SKM-1 (cell line): ENCODE measurements at regions not wholly inside any gene's neighbourhood (a gene's known extent, or its start where the extent isn't known, plus 50 kb on each side); places are given as distances from the start of the nearest gene placed in this dataset.

Experiments used
- DNase-seq: peaks from one replicate; lab custom pipeline; 2025; ENCODE audit not compliant: unreplicated experiment; lab: John Stamatoyannopoulos, UW

DNA sequence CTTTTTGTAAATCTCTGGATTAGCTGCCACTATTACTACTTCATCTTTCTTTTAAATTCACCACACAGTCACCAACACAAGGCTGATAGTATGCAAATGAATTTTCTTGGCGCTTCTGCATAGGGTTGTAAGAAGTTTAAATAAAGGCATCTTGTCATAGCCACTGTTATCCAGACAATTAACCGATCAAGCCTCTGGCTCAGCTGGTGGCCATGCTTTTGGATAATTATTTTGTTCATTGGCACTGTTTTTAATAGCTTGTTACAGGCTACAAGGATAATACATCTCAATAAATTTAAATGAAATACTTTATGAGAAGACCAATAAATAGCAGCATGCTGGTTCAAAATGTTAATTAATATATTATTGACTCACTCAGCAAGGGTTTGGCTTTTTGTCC lies 1261.0 kb downstream of the FAM181B start:
- DNase-seq: no peak

DNA sequence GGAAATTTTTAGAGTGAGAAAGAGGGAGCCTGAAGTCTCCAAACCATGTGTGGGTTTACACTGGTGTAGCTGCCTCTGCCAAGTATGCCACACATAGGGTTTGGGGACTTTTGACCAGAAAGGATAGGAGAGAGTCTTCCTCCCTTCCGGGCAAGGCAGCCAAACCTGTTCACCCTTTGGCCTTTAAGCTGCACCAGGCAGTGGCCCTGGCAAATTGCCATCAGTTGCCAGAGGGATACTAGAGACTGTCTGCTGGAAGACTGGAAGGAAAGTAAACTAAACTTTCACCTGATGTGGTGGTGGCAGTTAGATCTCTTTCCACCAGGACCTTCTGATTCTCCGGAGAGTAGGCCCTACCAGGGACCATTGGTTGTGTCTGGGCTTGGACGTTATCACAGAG lies 1263.2 kb downstream of the FAM181B start:
- no peak for DNase-seq

DNA sequence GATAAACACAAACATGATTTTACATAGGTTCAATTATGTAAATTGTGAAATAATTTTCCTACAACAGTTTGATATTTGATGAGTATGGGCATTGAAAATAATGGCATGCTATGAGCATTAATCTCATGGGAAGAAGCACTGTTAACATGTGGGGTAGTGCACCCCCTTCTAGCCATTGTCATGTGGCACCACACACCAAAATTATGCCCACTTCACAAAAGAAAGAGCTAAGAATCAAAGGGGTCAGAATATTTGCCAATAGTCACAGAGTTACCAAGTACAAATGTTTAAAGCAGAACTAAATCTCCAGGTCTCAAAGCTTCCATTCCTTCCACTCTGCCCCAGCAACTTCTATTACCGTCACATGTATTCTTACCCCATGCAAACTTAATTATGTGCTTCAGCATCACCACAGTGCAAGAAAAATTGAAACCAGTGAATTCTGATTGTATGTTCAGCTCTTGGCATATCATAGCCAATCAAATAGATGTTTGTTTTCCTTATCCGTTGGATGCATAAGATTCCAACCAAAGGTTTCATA lies 1273.8 kb downstream of the FAM181B start:
- no peak for DNase-seq

DNA sequence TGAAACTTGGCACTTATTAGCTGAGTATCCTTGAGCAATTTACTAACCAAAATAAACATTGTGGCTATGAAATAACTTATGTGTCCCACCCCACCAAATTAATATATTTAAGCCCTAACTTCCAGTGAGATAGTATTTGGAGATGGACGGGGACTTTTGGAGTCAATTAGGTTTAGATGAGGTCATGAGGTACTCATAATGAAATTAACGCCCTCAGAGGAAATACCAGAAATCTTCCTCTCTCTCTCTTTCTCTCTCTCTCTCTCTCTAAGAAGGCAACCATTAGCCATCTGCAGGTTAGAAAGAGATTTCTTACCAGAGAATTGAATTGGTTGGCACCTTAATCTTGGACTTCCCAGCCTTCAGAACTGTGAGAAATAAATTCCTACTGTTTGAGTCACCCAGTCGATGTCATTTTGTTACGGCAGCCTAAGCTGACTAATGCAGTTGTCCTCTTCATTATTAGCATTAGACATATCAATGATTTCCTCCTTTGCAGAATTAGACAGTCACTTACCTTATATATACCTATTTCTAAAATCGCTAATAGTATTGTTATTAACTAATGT lies 1284.0 kb downstream of the FAM181B start:
- no peak for DNase-seq

DNA sequence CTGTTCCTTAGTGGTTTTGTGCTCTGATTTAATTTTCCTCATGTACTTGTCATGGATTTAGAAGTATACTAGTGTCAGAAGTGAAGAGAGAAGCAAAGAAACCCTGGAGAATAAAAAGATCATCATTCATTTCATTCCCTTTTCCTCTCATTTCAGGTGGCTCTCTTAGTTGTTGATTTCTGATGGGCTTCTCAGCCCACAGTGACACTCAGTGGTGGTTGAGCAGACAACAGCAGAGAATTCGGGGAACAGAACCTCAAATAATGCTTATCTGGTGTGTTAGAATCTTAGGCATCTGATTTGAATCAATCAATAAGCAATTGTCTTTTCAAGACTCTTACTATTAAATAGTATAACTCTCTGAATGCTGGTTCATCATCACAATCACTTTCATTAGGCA lies 1289.4 kb downstream of the FAM181B start:
- DNase-seq: no peak

DNA sequence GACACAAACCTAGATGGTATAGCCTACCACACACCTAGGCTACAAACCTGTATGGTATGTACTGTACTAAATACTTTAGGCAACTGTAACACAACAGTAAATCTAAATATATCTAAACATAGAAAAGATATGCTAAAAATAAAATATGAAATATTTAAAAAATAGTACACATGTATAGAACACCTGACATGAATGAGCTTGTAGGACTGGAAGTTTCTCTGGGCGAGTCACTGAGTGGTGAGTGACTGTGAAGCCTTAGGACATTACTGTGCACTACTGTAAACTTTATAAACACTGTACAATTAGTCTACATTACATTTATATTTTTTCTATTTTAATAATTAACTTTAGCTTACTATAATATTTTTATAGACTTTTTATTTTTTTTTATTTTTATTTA lies 1301.3 kb downstream of the FAM181B start:
- DNase-seq: no peak

DNA sequence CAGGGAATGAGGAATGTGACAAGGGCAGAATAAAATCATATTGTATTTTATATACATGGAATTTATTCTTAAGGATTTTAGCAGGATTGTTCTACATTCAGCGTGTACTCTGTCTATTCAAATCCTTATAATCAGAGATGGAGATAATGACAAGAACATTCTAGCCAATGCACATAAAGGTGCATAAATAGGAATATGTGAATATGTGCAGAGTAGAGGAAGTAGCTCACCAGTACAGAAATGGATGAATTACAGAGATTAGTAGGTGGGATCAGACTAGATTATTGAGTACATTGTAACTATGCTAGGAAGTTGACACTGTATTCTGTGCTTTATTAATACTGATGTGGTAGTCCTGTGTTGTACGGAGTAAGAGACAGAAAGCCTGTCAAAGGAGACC lies 1308.8 kb downstream of the FAM181B start:
- DNase-seq: no peak

DNA sequence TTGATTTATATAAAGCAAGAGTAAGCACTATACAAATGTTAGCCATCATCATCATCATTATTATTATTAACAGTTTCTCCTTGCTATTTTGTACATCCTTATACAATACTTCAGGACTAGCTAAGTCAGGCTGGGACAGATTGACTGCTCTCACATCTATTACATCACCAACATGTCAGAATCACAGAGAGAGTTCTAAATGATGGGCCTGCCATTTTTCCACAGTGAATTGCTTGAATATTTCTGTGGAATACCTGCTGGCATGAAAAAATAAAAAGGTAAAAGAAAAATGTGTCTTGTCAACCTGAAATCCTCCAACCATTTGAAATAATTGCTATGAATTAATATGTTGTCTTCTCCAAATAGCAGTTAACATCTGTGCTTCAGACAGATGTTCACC lies 1311.3 kb downstream of the FAM181B start:
- no peak for DNase-seq

DNA sequence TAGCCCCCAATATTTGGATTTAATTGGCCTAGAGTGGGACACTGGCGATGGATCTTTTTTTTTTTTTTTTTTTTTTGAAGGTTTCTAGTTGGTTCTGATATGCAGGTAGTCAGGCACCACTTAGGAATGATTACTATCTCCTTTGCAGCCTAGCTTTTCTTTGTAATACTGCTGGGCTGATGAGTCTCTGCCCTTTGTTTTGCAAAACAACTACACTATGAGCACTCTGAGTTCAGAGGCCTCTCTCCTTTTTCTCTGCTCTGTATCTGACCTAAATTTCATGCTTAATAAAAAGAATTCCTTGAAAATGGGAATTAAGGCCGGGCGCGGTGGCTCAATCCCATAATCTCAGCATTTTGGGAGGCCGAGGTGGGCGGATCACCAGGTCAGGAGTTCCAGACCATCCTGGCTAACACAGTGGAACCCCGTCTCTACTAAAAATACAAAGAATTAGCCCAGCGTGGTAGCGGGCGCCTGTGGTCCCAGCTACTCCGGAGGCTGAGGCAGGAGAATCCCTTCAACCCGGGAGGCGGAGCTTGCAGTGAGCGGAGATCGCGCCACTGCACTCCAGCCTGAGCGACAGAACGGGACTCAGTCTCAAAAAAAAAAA lies 1312.3 kb downstream of the FAM181B start:
- DNase-seq: no peak

DNA sequence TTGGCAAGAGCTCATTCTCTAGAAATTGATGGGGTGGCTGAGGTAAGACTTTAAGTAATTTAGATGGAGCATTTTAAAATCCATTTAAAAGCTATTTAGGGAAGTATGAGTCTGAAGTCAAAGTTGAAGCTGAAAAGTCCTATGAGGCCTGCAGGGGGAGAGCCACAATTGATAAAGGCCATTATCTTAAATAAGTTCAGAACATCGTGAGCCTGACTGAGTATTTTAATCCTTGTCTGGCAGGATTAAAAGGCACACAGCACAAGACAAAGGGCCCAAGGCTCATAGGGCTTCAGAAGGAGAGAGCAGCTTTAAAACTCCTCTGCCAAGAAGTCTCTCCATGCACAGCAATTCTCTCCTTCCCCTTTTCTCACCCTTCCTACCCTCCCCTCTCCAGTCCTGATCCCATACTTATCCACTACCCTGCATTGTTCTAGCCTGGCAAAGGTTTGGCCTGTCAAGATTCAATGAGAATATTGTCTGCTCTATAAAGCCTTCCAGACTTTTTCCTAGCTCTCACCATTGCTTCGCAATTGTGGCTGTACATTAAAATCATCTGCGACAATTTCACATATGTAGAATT lies 1312.9 kb downstream of the FAM181B start:
- DNase-seq: no peak

DNA sequence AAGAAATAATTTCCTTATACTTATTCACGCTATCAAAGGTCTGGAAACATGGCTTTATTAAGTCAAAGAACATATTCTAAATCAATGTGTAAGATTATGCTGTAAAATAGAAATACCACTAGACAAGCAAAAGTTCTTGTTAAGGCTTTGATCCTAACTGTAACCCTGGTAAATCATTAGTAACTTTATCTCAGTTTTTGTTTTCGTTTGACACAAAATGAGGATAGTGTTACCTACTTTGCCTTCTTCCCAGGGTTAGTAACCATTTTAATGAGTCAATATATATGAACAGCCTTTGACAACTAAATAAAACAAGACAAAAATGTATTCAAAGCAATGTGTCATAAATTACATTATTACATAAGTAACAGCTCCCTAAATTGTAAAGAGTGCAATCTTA lies 1336.3 kb downstream of the FAM181B start:
- no peak for DNase-seq

DNA sequence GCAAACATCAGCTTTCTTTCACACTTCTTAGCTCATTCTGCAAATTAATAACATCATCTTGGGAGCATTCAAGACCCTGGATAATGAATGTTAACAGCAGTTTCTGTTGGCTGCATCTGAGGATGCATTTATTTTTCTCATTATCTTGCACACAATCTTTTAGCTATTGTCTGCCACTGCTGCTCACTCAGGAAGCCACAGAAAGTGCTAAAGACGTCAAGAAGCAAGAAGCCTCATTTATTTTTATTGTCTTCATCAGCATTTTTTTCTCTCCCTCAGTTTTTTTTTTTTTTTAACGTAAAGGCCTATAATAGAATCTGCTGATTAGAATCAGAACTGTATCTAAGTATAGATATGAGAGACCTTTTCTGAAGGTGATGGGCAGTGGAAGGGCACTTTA lies 1339.4 kb downstream of the FAM181B start:
- no peak for DNase-seq

DNA sequence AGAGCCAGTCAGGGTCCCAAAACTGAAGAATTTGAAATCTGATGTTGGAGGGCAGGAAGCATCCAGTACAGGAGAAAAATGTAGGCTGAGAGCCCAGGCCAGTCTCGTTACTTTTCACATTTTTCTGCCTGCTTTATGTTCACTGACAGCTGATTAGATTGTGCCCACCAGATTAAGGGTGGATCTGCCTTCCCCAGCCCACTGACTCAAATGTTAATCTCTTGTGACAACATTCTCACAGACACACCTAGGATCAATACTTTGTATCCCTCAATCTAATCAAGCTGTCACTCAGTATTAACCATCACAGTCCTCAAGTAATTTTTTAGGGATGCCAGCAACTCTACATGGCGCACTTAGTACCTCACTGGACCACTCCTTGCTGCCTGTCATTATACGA lies 1345.3 kb downstream of the FAM181B start:
- DNase-seq: no peak

DNA sequence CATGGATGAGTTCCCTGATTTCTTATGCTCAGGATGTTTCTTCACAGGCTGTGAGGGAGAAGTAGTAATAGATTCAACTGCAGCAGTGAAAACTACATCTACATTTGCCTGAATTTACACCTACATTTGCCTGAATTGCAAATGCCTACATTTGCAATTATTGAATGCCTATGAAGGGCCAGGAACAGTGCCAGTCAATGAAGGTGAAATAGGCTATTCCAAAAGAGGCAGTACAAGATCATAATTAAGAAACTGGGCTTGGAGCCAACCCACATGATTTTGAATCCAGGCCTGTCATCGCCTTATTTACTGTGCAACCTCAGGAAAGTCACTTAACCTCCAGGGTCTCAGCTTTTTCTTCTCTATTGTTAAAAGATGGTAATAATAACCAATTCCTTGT lies 1353.3 kb downstream of the FAM181B start:
- no peak for DNase-seq

DNA sequence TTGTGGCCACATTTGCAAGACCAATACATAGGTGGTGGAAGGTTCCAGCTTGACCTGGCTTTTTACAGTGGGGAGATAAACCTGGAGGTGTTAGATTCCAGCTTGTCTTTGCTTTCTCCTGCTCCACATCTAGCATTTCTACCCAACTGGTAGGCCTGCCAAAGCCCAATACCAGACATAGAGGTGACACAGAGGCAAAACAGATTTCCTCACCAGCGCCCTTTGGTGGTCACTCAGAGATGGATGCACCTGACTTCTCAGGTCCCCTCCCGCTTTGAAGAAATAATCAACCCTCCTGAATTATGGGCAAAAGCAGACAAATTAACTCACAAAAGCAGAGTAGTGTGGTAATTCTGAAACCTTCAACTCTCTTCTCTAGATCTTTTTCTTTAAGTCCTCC lies 1356.2 kb downstream of the FAM181B start:
- no peak for DNase-seq

DNA sequence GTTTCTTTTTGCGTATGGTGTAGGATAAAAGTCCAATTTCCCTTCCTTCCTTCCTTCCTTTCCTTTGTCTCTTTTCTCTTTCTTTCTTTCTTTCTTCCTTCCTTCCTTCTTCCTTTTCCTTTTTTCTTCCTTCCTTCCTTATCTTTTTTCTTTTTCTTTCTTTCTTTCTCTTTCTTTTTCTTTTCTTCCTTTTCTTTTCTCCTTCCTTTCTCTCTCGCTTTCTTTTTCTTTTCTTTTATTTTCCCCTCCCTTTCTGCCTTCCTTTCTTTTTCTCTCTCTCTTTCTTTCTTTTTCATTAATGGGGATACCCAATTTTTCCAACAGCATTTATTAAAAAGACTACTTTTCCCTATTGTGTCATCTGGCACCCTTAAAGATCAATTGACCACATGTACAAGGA lies 1359.7 kb downstream of the FAM181B start:
- DNase-seq: no peak

DNA sequence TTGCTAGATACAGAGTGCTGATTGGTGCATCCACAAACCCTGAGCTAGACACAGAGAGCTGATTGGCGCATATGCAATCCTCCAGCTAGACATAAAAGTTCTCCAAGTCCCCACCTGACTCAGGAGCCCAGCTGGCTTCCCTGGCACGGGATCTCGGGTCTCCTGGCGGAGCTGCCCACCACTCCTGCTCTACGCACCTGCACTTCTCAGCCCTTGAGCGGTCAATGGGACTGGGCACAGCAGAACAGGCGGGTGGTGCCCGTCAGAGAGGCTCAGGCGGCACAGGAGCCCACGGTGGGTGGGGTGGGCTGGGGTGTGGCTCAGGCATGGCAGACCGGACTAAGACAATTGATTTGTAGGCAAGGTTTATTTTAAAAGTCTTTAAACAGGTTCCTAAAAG lies 1365.5 kb downstream of the FAM181B start:
- no peak for DNase-seq

DNA sequence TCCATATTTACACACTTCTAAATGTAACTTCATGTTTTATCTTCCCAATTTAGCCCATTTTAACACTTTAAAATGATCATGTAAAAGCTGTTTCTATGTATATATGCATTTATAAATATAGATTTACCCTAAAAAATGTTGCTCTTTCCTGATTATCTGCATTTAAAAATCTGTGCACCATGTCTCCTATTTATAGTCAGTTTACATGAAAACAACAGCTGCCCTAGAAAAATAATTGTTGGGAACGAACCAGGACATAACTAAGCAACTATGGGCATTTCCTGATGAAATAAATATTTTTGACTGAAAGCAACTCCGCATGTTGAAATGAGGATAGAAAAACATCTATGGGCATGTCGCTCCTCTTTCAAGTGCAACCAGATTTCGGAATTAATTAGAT lies 1368.2 kb downstream of the FAM181B start:
- no peak for DNase-seq

DNA sequence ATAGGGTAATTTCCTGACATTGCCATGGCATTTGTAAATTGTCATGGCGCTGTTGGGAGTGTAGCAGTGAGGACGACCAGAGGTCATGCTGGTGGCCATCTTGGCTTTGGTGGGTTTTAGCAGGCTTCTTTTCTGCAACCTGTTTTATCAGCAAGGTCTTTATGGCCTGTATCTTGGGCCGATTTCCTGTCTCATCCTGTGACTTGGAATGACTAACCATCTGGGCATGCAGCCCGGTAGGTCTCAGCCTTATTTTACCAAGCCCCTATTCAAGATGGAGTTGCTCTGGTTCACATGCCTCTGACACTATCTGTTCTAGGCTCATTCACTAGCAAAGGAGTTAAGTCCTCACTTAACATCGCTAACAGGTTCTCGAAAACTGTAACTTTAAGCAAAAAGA lies 1374.2 kb downstream of the FAM181B start:
- DNase-seq: no peak

DNA sequence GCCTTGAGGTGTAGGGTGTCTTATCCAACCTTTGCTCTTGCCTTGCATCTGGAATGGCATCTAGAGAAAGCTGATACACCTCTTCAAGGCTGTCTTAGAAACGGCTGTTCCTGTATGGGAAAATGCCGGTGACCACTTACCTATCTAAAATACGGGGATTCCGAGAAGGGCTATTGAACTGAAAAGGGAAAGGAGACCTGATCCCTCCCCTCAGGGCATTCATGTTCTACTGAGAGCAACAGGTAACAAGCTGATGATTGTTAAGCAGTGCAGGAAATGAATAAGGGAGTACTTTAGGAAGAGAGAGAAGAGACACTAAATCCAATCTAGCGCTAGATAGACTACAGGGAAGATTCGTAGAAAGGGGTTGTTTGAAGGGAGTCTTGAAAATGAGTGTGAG lies 1388.1 kb downstream of the FAM181B start:
- no peak for DNase-seq

DNA sequence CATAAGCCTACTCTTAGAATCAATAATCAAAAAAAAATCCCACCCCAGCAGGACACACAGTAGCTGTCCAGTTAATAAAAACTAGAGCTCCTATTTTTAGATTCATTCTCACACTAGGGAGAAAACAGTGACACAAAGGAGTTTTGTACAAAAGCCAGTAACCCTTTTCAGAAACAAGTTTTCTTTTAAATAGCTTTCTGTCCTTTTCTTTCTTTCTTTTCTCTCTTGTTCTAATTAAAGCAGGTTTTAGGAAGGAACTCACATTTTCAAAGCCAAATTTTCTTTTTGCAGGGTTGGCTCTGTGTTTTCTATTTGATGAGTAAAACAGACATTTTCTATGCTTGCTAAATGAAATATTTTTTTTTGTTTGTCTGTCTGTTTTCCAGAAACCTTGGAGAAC lies 1390.7 kb downstream of the FAM181B start:
- DNase-seq: no peak

DNA sequence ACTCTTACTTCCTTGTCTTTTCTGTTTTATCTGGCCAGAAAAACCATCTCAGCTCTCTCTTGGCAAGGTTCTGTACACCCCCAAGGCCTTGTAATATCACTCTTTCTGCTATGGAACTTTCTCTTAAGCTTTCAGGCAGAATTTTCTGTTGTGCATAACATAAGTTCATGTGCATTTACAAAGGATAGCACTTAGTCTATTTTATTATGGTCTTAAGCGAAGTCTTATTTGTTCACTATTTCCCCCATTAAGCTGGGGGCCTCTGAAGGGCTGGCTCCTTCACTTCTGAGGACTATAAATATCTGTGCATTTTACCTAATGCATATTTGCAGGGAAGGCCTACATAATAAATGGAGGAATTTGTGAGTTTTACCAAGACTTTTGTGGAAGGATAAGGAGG lies 1393.4 kb downstream of the FAM181B start:
- no peak for DNase-seq

DNA sequence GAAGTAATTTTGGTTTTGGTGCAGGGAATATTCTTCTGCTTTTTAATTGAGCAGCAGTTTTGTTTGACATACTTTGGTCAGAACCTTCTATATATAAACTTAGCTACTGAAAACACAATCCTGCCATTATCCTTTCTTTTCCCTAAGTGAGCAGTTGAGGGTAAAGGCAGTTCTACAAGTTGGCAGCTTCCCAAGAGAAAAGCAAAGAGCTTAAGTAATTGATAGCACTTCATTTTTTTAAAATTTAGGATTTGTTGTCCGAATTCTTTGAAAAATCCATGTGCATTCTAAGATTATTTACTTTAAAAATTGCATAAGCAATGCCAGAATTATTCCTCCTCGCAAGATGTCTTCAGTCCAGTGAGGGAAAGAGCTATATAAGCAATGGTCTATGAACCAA lies 1394.1 kb downstream of the FAM181B start:
- DNase-seq: no peak
